Muscle of back (tissue), 3 donors: ENCODE measurements at regions not wholly inside any gene's neighbourhood (a gene's known extent, or its start where the extent isn't known, plus 50 kb on each side); places are given as distances from the start of the nearest gene placed in this dataset.

Experiments used
- DNase-seq, 3 donors: peaks; one replicate each; pipeline versions ENCODE4 v3.0.0 to v3.0.0-alpha.2; 2013

DNA sequence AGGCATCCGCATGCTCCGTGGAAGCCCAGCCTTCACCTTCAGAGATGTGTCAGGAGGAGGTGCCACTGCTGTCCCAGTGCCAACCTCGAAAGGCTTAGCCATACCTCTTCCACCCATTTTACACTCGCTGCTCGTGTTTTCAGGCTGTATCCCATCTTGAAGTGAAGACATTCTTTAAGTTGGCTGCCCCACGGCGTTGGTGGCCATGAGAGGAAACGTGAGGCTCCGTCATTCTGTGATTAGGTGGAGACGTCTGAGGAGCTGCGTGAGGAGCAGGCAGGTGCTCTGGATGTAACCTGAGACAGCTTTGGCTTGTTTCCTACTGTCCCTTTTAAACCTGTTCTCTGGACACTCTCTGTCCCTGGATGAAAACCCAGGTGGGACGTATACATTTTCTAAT, 159.9 kb upstream of the RNF32 start:
- no peak for DNase-seq

- DNase-seq = no peak
Measured at GRCh38 chr7:156479596-156479995, 161.0 kb upstream of the RNF32 start.

DNA sequence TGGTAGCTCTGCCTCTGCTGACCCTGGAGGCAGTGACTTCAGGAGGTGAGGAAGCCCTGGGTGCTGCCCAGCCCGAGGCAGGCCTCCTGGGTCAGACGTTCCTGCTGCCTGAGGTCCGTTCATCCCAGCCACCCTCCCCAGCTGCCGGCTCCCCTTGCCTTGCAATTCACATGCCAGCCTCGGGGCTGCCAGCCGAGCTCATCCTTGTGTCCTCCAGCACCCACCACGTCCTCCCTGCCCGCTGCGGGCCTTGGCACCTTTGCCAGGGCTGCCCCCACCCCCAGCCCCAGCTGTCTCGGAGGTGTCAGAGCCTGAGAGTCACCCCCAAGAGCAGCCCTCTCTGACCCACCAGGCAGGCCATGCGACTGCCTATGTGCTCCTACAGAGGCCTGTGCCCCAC, 162.1 kb upstream of the RNF32 start:
- no peak for DNase-seq

GRCh38 chr7:156475666-156476065, 164.9 kb upstream of the RNF32 start:
- DNase-seq = no peak

GRCh38 chr7:156475179-156475578, 165.4 kb upstream of the RNF32 start:
- no peak for DNase-seq

GRCh38 chr7:156474241-156474743, 166.3 kb upstream of the RNF32 start:
- DNase-seq = no peak

GRCh38 chr7:156473476-156474240, 166.9 kb upstream of the RNF32 start:
- peak in 2 of 3 donors; percentile 9 to 36 for DNase-seq

GRCh38 chr7:156472267-156472666, 168.3 kb upstream of the RNF32 start:
- no peak for DNase-seq

GRCh38 chr7:156470399-156471320, 169.9 kb upstream of the RNF32 start:
- no peak for DNase-seq

GRCh38 chr7:156466955-156467625, 173.5 kb upstream of the RNF32 start:
- DNase-seq = no peak

- no peak for DNase-seq
Measured at GRCh38 chr7:156466272-156466671, 174.3 kb upstream of the RNF32 start.

GRCh38 chr7:156465186-156465585, 175.4 kb upstream of the RNF32 start:
- no peak for DNase-seq

DNA sequence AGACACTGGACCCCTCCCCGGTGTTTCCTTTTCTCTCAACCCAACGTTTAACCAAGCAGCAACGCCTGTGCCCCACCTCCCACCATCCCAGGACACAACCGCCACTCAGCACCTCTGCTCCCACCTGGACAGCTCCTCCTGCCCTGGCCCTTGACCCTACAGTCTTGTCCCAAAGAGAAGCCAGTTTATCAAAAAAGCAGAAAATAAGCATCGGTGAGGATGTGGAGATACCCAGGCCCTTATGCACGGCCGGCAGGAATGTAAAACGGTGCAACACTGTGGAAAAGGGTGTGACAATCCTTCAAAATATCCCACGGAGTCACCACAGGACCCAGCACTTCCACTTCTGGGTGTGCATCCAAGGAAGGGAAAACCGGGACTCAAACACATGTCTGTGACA, 176.2 kb upstream of the RNF32 start:
- no peak for DNase-seq

DNA sequence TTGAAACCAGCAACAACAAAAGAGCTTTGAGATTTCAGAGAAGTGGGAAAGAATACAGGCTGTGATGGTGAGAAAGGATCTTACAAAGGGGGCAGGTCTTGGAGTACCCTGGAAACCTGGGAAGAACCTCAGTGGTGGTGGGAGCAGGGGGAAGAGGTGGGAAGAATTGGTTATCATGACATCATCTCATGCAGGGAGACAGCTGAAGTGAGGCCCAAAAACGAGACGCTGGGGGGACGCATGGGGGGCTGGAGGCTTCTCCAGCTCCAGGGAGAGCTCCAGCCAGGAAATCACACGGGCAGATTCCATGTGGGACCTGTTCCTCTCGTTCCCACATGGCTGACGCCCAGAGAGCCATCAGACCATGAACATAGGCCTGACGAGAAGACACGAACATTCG, 177.3 kb upstream of the RNF32 start:
- no peak for DNase-seq

DNA sequence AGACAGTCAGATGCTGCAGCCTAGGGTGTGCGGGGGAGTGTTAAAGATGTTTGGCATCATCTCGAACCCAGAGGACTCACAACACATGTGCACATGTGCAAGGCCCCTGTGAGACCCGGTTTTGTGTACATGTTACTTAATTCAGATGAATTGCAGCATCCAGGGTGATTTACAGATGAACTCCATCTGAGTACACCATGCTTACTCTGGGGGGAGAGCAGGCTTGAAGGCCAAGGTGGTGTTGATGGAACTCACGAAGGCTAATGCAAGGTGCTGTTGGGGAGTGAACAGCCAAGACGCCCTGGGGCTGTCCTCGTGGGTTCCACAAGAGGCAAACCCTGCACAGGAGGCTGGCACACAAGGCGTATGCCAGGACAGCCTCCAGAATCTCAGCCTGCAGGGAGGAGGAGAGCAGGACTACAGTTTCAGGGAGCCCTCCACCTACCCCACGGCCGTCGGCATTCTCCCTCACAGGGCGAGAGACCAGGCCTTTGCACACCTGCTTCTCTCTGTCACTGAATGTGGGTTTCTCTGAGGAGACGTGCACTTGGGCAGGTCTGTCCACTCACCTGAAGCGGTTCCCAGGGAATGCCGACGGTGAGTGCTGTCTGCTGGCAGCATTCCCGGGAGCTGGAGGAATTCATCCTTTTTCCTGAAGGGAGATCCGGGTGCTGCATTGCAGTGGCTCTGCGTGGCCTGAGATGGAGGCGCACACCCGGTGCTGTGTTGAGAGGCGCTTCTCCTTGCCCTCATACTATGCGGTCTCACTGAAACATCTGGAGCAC, 178.5 kb upstream of the RNF32 start:
- no peak for DNase-seq

DNA sequence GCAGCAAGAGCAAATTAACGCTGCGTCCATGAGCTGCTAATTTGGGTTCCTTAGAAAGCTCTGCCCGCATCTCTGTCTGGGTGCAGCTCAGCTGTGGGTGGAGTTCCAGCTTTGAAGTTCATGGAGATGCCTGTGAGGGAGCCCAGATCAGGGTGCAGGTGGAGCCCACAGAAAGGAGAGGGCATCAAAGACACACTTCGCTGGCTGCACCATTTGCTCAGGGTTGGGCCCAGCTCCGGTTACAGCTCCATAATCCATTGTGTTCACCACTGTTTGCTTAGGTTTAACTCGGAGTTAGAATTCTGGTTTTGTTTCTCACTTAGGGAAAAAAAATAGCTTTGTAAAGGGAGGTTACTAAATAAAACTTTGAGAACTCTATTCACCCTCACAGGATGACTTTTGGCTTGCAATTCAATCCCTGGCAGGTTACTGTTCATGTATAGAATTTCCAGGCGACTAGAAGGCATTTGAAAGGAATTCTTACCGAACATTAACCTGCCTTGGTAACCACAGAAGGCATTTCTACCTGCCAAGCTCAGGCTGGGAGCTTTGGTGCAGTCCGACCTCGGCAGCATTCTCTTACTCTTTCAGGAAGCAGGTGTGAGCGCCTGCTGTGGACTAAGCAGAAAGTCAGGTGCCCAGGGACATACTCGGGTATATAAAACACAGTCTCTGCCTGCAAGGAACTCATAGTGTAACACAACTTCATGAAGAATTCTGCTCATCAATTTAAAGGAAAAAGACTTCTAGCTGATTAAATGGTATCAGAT, 179.5 kb upstream of the RNF32 start:
- no peak for DNase-seq

DNA sequence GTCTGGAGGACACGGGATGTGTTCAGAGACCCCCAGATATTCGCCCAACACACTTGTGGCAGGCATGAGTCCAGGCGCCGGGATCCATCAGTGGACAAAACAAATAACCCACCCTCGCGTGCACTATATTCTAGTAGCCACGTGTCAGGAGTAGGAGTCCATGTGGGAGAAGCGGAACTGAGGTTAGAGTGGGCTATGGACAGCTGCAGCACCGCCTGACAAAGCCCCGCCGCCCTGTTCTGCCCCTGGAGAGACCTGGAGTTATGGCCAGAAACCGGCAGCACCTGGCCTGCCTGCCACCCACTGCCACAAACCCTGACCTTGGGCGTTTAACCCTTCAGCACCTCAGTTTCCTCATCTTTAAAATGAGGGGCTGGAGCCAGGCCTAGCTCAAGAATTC, 181.0 kb upstream of the RNF32 start:
- DNase-seq = no peak

- no peak for DNase-seq
Measured at GRCh38 chr7:156459067-156459466, 181.5 kb upstream of the RNF32 start.

DNA sequence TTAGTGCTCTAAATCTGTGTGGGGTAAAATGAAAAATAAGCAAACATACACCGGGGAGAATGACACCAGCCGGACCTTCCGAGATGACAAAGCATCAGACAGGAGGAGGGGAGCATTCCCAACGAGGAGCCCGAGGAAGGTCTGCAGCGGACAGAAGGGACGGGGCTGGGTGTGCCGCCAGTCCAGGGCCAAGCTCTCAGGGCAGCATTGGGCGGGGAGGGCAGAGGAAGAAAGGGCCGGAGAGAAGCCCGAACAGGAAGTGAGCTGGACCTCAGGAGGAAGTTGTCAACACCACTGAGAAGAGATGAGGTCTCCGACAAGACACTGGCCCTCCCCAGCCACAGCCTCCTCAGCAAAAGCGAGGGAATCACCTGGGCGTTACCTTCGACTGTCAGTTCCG, 182.6 kb upstream of the RNF32 start:
- DNase-seq = no peak

DNA sequence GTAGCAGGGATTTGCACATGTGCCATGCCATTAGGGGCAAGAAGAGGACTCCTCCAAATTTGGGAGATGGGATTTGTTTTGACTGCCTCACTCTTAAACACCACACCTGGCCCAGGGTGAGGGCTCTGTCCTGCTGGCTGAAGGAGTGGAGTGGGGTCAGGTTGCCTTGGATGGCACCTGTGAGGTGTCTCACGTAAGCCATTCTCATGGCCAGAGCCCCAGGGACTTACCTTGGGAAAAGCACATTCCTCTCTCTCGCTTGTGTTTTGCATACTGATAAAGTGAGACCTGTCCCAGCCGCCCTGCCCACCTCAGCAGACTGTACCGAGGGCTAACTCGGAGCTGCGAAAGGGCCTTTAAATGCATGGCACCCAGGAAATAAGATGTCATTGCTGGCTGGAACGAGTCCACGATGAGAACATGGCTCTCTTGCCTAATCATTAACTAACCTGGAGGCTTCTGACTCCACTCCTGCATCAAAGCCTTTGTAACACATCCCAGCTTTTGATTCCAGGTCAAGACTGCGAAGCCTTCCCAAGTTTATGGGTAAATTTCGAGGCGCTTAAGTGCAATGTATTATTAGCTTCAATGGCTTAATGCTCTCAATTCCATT, 184.0 kb upstream of the RNF32 start:
- DNase-seq = no peak
